Ishikawa (cell line): ENCODE measurements at regions not wholly inside any gene's neighbourhood (a gene's known extent, or its start where the extent isn't known, plus 50 kb on each side); places are given as distances from the start of the nearest gene placed in this dataset.

ENCODE experiments used
- CEBPB ChIP-seq: IDR thresholded peaks from 2 replicates; pipeline ENCODE4 v1.6.1; 2012
- CREB1 ChIP-seq: IDR thresholded peaks from 2 replicates; pipeline ENCODE4 v1.6.1; 2012; ENCODE audit warnings: low read depth
- EGR1 ChIP-seq: IDR thresholded peaks from 2 replicates; pipeline ENCODE4 v1.6.1; 2012
- EP300 ChIP-seq: IDR thresholded peaks from 2 replicates; pipeline ENCODE4 v1.6.1; 2012; ENCODE audit warnings: borderline replicate concordance
- FOXM1 ChIP-seq: IDR thresholded peaks from 2 replicates; pipeline ENCODE4 v1.6.1; 2012; ENCODE audit warnings: low read depth, borderline replicate concordance
- MAX ChIP-seq: IDR thresholded peaks from 2 replicates; pipeline ENCODE4 v1.6.1; 2012
- NFIC ChIP-seq: IDR thresholded peaks from 2 replicates; pipeline ENCODE4 v1.6.1; 2012
- RAD21 ChIP-seq: IDR thresholded peaks from 2 replicates; pipeline ENCODE4 v1.6.1; 2012; ENCODE audit warnings: low read depth
- REST ChIP-seq: IDR thresholded peaks from 2 replicates; pipeline ENCODE4 v1.6.1; 2012; ENCODE audit warnings: low read depth, mild to moderate bottlenecking
- TAF1 ChIP-seq: IDR thresholded peaks from 2 replicates; pipeline ENCODE4 v1.6.1; 2012; ENCODE audit warnings: low read depth, mild to moderate bottlenecking
- TCF12 ChIP-seq: IDR thresholded peaks from 2 replicates; pipeline ENCODE4 v1.6.1; 2012; ENCODE audit warnings: low read depth
- TEAD4 ChIP-seq: IDR thresholded peaks from 2 replicates; pipeline ENCODE4 v1.6.1; 2012
- YY1 ChIP-seq: IDR thresholded peaks from 2 replicates; pipeline ENCODE4 v1.6.1; 2012; ENCODE audit warnings: low read depth
- ZBTB7A ChIP-seq: IDR thresholded peaks from 2 replicates; pipeline ENCODE4 v1.6.1; 2012; ENCODE audit warnings: low read depth
- TF ChIP-seq, protein P1 (sequence below): IDR thresholded peaks from 2 replicates; pipeline ENCODE4 v1.6.1; 2012

DNA sequence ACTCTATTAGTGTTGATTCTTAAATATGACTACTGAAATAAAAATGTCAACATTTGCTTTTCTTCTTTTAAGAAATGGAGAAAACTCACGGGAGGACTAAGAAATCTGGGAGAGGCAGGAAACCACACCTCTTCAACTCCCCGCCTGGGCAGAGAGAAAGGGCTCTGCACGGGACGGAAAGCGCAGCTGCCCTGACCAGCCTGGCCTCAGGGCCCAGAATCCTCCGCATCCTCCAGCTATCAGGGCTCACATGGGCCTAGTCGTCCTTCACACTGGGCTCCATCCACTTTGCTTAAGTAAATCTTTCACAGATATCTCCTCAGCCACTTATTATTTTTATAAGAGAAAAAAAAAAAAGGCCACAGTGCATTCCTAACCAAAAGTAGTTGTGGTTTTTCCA is 215.1 kb downstream of the TBXT start:
- TF ChIP-seq TAF1 (no peak), CEBPB (no peak), TEAD4 (no peak), YY1 (no peak), REST (no peak), TCF12 (no peak), RAD21 (no peak), MAX (no peak), EGR1 (no peak), NFIC (no peak), EP300 (no peak), ZBTB7A (no peak), FOXM1 (no peak), CREB1 (no peak)
- TF ChIP-seq, protein P1, sequence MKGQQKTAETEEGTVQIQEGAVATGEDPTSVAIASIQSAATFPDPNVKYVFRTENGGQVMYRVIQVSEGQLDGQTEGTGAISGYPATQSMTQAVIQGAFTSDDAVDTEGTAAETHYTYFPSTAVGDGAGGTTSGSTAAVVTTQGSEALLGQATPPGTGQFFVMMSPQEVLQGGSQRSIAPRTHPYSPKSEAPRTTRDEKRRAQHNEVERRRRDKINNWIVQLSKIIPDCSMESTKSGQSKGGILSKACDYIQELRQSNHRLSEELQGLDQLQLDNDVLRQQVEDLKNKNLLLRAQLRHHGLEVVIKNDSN = no peak

DNA sequence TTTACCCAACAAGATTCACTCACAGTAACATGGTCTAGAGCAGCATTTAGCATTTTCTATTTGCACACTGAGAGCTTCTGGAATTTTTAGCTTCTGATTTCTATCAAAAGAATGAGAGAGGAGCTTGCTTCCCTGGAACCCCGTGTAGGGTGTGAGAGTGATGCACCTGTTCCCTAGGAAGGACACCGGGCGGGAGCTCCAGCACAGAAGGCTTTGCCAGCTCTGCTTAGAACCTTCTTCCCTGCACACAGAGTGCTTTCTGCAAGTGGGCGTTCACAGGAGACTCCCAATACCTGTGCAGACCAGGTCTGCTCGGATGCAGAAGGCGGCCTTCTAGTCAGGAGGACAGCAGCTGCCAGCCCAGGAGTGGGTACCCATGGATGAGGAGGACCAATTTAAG is 217.3 kb downstream of the TBXT start:
- TF ChIP-seq RAD21 (no peak), NFIC (no peak), FOXM1 (no peak), TCF12 (no peak), EGR1 (no peak), ZBTB7A (no peak), CREB1 (no peak), EP300 (no peak), CEBPB (no peak), MAX (no peak), YY1 (no peak), TEAD4 (no peak), TAF1 (no peak), REST (no peak)
- TF ChIP-seq, protein P1 = no peak

- TF ChIP-seq ZBTB7A (no peak), EP300 (no peak), NFIC (no peak), TAF1 (no peak), YY1 (no peak), CREB1 (no peak), EGR1 (no peak), FOXM1 (no peak), REST (no peak), TCF12 (no peak), TEAD4 (no peak), CEBPB (no peak), RAD21 (no peak)
- TF ChIP-seq, protein P1 = no peak
These were observed 218.3 kb downstream of the TBXT start for GRCh38 chr6:165949324-165949723.

- TF ChIP-seq EP300 (no peak), TEAD4 (no peak), RAD21 (no peak), EGR1 (no peak), CEBPB (no peak), TCF12 (no peak), FOXM1 (no peak), NFIC (no peak), MAX (no peak)
These were observed 223.6 kb downstream of the TBXT start for GRCh38 chr6:165944002-165944466.
